Keratinocyte (primary cell): ENCODE measurements at regions not wholly inside any gene's neighbourhood (a gene's known extent, or its start where the extent isn't known, plus 50 kb on each side); places are given as distances from the start of the nearest gene placed in this dataset.

Experiments
- DNase-seq: peaks from one replicate; pipeline ENCODE4 v3.0.0-alpha.2; 2011; ENCODE audit warnings: low read depth, missing footprints, low spot score
- FAIRE-seq: peaks from 2 replicates; lab custom pipeline; 2011; peaks lifted over from hg19 to GRCh38; lab: Jason Lieb, UNC
- H2AFZ ChIP-seq: 2 replicates; pipeline ENCODE4 v1.6.0; 2012; ENCODE audit warnings: low read length, control low read depth, inconsistent platforms; ENCODE audit not compliant: control insufficient read depth
- H3K27ac ChIP-seq: 2 replicates; pipeline ENCODE4 v1.5.1; 2011; ENCODE audit warnings: low read length; ENCODE audit not compliant: control insufficient read depth, insufficient read depth
- H3K27me3 ChIP-seq: 3 replicates; pipeline ENCODE4 v1.6.0; 2011; ENCODE audit warnings: low read length; ENCODE audit not compliant: control insufficient read depth, insufficient read depth; ENCODE audit errors: extremely low read depth
- H3K36me3 ChIP-seq, 2 experiments: 2 replicates in 1 of 2; 3 replicates in 1 of 2; pipeline ENCODE4 v1.5.1; 2011; ENCODE audit warnings: low read length in 2 of 2, mild to moderate bottlenecking in 1 of 2; ENCODE audit not compliant: control insufficient read depth in 2 of 2, insufficient read depth in 2 of 2; ENCODE audit errors: extremely low read depth in 1 of 2
- H3K4me1 ChIP-seq: 3 replicates; pipeline ENCODE4 v1.5.1; 2011; ENCODE audit warnings: low read length; ENCODE audit not compliant: control insufficient read depth, insufficient read depth; ENCODE audit errors: extremely low read depth
- H3K4me2 ChIP-seq: 3 replicates; pipeline ENCODE4 v1.6.0; 2011; ENCODE audit warnings: low read depth, low read length; ENCODE audit not compliant: control insufficient read depth, insufficient read depth; ENCODE audit errors: extremely low read depth
- H3K4me3 ChIP-seq, 3 experiments: fragments of 200-600 bp in 1 of 3; sonication (generic) in 1 of 3; 2 replicates in 2 of 3; 3 replicates in 1 of 3; pipeline ENCODE4 v1.5.1; 2011 to 2016; ENCODE audit warnings: low read length in 3 of 3, mild to moderate bottlenecking in 3 of 3, control low read depth in 2 of 3, inconsistent platforms in 1 of 3, low read depth in 1 of 3, mixed read lengths in 1 of 3, mixed run types in 1 of 3, moderate library complexity in 1 of 3; ENCODE audit not compliant: control insufficient read depth in 2 of 3, insufficient read depth in 2 of 3; ENCODE audit errors: extremely low read depth in 1 of 3
- H3K79me2 ChIP-seq: 2 replicates; pipeline ENCODE4 v1.6.0; 2012; ENCODE audit warnings: low read length; ENCODE audit not compliant: control insufficient read depth, insufficient read depth
- H3K9ac ChIP-seq: 3 replicates; pipeline ENCODE4 v1.6.0; 2011; ENCODE audit warnings: low read length; ENCODE audit not compliant: control insufficient read depth, insufficient read depth; ENCODE audit errors: extremely low read depth
- H3K9me1 ChIP-seq: 3 replicates; pipeline ENCODE4 v1.6.0; 2011; ENCODE audit warnings: low read length; ENCODE audit not compliant: control insufficient read depth, insufficient read depth; ENCODE audit errors: extremely low read depth
- H3K9me3 ChIP-seq: 2 replicates; pipeline ENCODE4 v1.5.1; 2012; ENCODE audit warnings: low read depth, low read length; ENCODE audit not compliant: control insufficient read depth
- H4K20me1 ChIP-seq: 3 replicates; pipeline ENCODE4 v1.6.0; 2011; ENCODE audit warnings: low read length; ENCODE audit not compliant: control insufficient read depth, insufficient read depth; ENCODE audit errors: extremely low read depth
- EZH2 ChIP-seq: IDR thresholded peaks from one replicate; pipeline ENCODE4 v1.6.1; 2012; ENCODE audit warnings: inconsistent platforms, mild to moderate bottlenecking, low read length, moderate library complexity
- dilution Hi-C: fragments of 300-500 bp; cut with MboI; formaldehyde crosslinking; loops from one replicate; pipeline ENCODE4 v1.7.0; 2020; ENCODE audit warnings: low sequenced_read_pairs; ENCODE audit not compliant: extremely low pct_ligation_motif_present
- TF ChIP-seq, protein P1 (sequence below), 3 experiments: IDR thresholded peaks in 1 of 3; conservative IDR thresholded peaks in 1 of 3; optimal IDR thresholded peaks in 1 of 3; 2 replicates in 2 of 3; 3 replicates in 1 of 3; pipeline versions ENCODE3 to v1.5.1; 2011; ENCODE audit warnings: low read length in 3 of 3, mild to moderate bottlenecking in 3 of 3, moderate library complexity in 2 of 3, control low read depth in 1 of 3, inconsistent platforms in 1 of 3; ENCODE audit not compliant: insufficient read depth in 2 of 3; ENCODE audit errors: extremely low read depth in 1 of 3

DNA sequence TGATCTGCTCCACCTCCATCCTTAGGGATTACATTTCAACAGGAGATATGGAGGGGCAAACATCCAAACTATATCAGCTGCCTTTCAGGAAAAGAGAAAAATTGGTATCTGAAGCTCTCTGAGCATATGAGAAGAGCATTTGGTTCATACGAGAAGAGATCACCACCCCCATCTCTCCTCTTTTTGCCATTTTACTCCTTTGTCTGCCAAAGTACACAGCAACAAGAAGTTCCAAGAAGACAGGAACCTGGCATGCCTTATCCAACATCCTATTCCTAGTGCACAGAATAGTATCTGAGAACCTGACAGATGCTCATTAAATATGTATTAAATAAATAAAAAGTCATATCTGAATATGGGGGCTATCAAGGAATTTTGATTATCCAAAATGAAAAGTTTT lies 142.5 kb upstream of the PKN2 start:
- no peaks in the 10 kb centered on the region for H3K9me1 ChIP-seq
- dilution Hi-C loops = no loop called here
- no peak for TF ChIP-seq EZH2
- TF ChIP-seq, protein P1, sequence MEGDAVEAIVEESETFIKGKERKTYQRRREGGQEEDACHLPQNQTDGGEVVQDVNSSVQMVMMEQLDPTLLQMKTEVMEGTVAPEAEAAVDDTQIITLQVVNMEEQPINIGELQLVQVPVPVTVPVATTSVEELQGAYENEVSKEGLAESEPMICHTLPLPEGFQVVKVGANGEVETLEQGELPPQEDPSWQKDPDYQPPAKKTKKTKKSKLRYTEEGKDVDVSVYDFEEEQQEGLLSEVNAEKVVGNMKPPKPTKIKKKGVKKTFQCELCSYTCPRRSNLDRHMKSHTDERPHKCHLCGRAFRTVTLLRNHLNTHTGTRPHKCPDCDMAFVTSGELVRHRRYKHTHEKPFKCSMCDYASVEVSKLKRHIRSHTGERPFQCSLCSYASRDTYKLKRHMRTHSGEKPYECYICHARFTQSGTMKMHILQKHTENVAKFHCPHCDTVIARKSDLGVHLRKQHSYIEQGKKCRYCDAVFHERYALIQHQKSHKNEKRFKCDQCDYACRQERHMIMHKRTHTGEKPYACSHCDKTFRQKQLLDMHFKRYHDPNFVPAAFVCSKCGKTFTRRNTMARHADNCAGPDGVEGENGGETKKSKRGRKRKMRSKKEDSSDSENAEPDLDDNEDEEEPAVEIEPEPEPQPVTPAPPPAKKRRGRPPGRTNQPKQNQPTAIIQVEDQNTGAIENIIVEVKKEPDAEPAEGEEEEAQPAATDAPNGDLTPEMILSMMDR (optimal IDR thresholded peaks at IDR 0.05 in 1 of 3, IDR thresholded peaks at IDR 0.05 in 1 of 3, conservative IDR thresholded peaks at IDR 0.05 in 1 of 3; ENCODE audit: extremely low read depth in 1 of 3, insufficient read depth in 2 of 3, low read length in 3 of 3) = no peak
- no peak overlapping the region for H3K4me3 ChIP-seq
- H3K36me3 ChIP-seq = no peaks in the 10 kb centered on the region
- H3K4me2 ChIP-seq = no peak overlapping the region
- H3K4me1 ChIP-seq = no peaks in the 10 kb centered on the region
- DNase-seq (no peak), FAIRE-seq (no peak)
- H3K9ac ChIP-seq = no peak overlapping the region
- H4K20me1 ChIP-seq = no peaks in the 10 kb centered on the region
- no peaks in the 10 kb centered on the region for H3K79me2 ChIP-seq
- H3K27ac ChIP-seq = no peak overlapping the region
- H2AFZ ChIP-seq = no peak overlapping the region
- no peaks in the 10 kb centered on the region for H3K9me3 ChIP-seq
- no peaks in the 10 kb centered on the region for H3K27me3 ChIP-seq

DNA sequence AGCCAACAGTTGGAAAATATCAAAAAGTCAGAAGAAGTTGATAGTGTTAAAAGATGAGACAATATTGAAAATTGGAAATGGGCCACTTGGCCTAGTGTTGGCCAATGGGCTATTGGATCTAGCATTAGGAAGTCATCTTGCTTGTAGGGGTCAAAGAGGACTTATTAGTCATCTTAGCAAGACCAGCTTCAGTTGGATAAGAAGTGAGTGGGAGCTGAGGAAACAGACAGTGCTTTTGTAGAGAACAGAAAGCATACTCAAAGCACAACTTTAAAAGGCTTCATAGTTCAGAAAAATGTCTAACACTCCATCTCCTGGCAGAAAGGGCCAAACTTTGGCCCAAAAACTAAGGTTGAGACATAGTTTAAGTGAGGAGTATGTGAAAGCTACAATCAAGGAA lies 139.9 kb upstream of the PKN2 start:
- H2AFZ ChIP-seq = no peak overlapping the region
- no peak overlapping the region for H3K4me3 ChIP-seq
- dilution Hi-C loops = no loop called here
- no peaks in the 10 kb centered on the region for H3K79me2 ChIP-seq
- no peaks in the 10 kb centered on the region for H3K4me1 ChIP-seq
- H3K9ac ChIP-seq = no peak overlapping the region
- DNase-seq (no peak), FAIRE-seq (no peak)
- no peaks in the 10 kb centered on the region for H4K20me1 ChIP-seq
- H3K9me1 ChIP-seq = no peaks in the 10 kb centered on the region
- no peak overlapping the region for H3K4me2 ChIP-seq
- H3K9me3 ChIP-seq = no peaks in the 10 kb centered on the region
- TF ChIP-seq, protein P1 (optimal IDR thresholded peaks at IDR 0.05 in 1 of 3, IDR thresholded peaks at IDR 0.05 in 1 of 3, conservative IDR thresholded peaks at IDR 0.05 in 1 of 3; ENCODE audit: extremely low read depth in 1 of 3, insufficient read depth in 2 of 3, low read length in 3 of 3) = no peak
- TF ChIP-seq EZH2 = no peak
- H3K36me3 ChIP-seq = no peaks in the 10 kb centered on the region
- H3K27ac ChIP-seq = no peak overlapping the region
- no peaks in the 10 kb centered on the region for H3K27me3 ChIP-seq
